ENCODE measurements at regions not wholly inside any gene's neighbourhood (a gene's known extent, or its start where the extent isn't known, plus 50 kb on each side); places are given as distances from the start of the nearest gene placed in this dataset.

- TF ChIP-seq EZH2phosphoT487 (IDR thresholded peaks at IDR 0.05; ENCODE audit: insufficient read depth, low read depth) (no peak), EZH2 (IDR thresholded peaks at IDR 0.05; ENCODE audit: insufficient read depth, poor library complexity, severe bottlenecking) (no peak)
Observed at GRCh38 chr7:79506481-79506880, 53.0 kb upstream of the MAGI2 start.

All from GM23248 (cell line).